HL-60 (cell line): ENCODE measurements at regions not wholly inside any gene's neighbourhood (a gene's known extent, or its start where the extent isn't known, plus 50 kb on each side); places are given as distances from the start of the nearest gene placed in this dataset.
A peak's percentile ranks its signal among the peaks of the same experiment; 100 is the strongest.

Experiments
- DNase-seq, 2 experiments: peaks; one replicate each; pipeline ENCODE4 v3.0.0-alpha.2; 2010 to 2020; ENCODE audit warnings: low read depth in 1 of 2, low spot score in 1 of 2
- H3K27ac ChIP-seq: fragments of 250-450 bp; sonication (Bioruptor Pico); replicated peaks from 2 replicates; pipeline ENCODE4 v1.5.1; 2020; ENCODE audit warnings: mild to moderate bottlenecking, moderate library complexity
- H3K27me3 ChIP-seq: fragments of 250-450 bp; sonication (Bioruptor Pico); 2 replicates; pipeline ENCODE4 v1.5.1; 2021; ENCODE audit warnings: mild to moderate bottlenecking, moderate library complexity; ENCODE audit not compliant: insufficient read depth, poor library complexity, severe bottlenecking
- H3K4me3 ChIP-seq: replicated peaks from 2 replicates; pipeline ENCODE4 v1.5.1; 2011; ENCODE audit warnings: mild to moderate bottlenecking, control low read depth, low read length; ENCODE audit not compliant: insufficient read depth
- CTCF ChIP-seq: IDR thresholded peaks from one replicate; pipeline ENCODE4 v1.5.1; 2011; ENCODE audit warnings: low read length, control low read depth, inconsistent platforms; ENCODE audit not compliant: insufficient read depth
- GABPA ChIP-seq: IDR thresholded peaks from 2 replicates; pipeline ENCODE4 v1.6.1; 2012; ENCODE audit warnings: low read depth
- POLR2AphosphoS5 ChIP-seq: IDR thresholded peaks from 2 replicates; pipeline ENCODE4 v1.6.1; 2012; ENCODE audit warnings: low read depth
- REST ChIP-seq: IDR thresholded peaks from 2 replicates; pipeline ENCODE4 v1.6.1; 2012; ENCODE audit warnings: low read depth; ENCODE audit not compliant: insufficient replicate concordance
- SPI1 ChIP-seq: IDR thresholded peaks from 2 replicates; pipeline ENCODE4 v1.6.1; 2012; ENCODE audit warnings: low read depth, mild to moderate bottlenecking, borderline replicate concordance

GRCh38 chr1:103239034-103239433 is 130.7 kb upstream of the COL11A1 start:
- TF ChIP-seq GABPA (no peak), CTCF (no peak), REST (no peak), SPI1 (no peak), POLR2AphosphoS5 (no peak)
- H3K27me3 ChIP-seq = no peaks in the 10 kb centered on the region
- no peak overlapping the region for H3K27ac ChIP-seq
- DNase-seq = no peak
- H3K4me3 ChIP-seq = no peak overlapping the region

GRCh38 chr1:103230061-103230460 is 121.7 kb upstream of the COL11A1 start:
- Histone ChIP-seq H3K4me3 (no peak overlapping the region), H3K27me3 (no peaks in the 10 kb centered on the region), H3K27ac (no peak overlapping the region)
- no peak for DNase-seq
- TF ChIP-seq SPI1 = no peak

DNA sequence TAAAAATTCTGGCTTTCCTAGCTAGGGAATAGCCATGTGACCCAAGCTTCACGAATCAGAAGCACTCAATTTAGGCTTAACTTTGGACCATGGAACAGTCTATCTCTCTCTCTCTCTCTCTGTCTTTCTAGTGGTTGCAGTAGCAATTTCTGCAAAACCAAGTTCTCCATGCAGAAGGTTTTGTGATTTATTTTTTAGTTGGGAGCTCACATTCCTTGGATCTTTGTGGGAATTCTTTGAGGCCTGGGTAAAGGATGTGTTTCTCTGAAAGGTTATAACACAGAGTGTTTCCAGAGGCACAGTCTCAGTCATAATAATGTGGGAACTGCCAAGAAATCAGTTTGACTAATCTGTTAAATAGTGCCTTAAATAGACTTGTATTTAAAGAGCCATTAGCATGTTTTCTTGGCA is 112.3 kb upstream of the COL11A1 start:
- Histone ChIP-seq H3K27me3 (no peaks in the 10 kb centered on the region), H3K27ac (no peak overlapping the region), H3K4me3 (no peak overlapping the region)
- DNase-seq = no peak
- TF ChIP-seq REST = no peak
- TF ChIP-seq CTCF = no peak
- TF ChIP-seq GABPA = no peak
- no peak for TF ChIP-seq SPI1
- TF ChIP-seq POLR2AphosphoS5 = no peak

- TF ChIP-seq GABPA = no peak
- TF ChIP-seq SPI1 = peak; percentile 27; the same call in 1 of the 2 replicates
- Histone ChIP-seq H3K27ac (no peak overlapping the region), H3K27me3 (no peaks in the 10 kb centered on the region), H3K4me3 (no peak overlapping the region)
- no peak for DNase-seq
Measured at GRCh38 chr1:103218821-103219220, 110.5 kb upstream of the COL11A1 start.

GRCh38 chr1:103218369-103218768 is 110.0 kb upstream of the COL11A1 start:
- H3K27me3 ChIP-seq = no peaks in the 10 kb centered on the region
- no peak overlapping the region for H3K4me3 ChIP-seq
- no peak for DNase-seq
- H3K27ac ChIP-seq = no peak overlapping the region
- TF ChIP-seq REST (no peak), SPI1 (no peak), CTCF (no peak), POLR2AphosphoS5 (no peak), GABPA (no peak)
